PFSK-1 (cell line): ENCODE measurements at regions not wholly inside any gene's neighbourhood (a gene's known extent, or its start where the extent isn't known, plus 50 kb on each side); places are given as distances from the start of the nearest gene placed in this dataset.

Source experiments
- POLR2AphosphoS5 ChIP-seq: IDR thresholded peaks from 2 replicates; pipeline ENCODE4 v1.6.1; 2012; ENCODE audit warnings: low read depth, mild to moderate bottlenecking, control low read depth, low read length, moderate library complexity
- SIN3A ChIP-seq: IDR thresholded peaks from 2 replicates; pipeline ENCODE4 v1.6.1; 2012; ENCODE audit warnings: mild to moderate bottlenecking, low read length, moderate library complexity, borderline replicate concordance; ENCODE audit not compliant: insufficient read depth

DNA sequence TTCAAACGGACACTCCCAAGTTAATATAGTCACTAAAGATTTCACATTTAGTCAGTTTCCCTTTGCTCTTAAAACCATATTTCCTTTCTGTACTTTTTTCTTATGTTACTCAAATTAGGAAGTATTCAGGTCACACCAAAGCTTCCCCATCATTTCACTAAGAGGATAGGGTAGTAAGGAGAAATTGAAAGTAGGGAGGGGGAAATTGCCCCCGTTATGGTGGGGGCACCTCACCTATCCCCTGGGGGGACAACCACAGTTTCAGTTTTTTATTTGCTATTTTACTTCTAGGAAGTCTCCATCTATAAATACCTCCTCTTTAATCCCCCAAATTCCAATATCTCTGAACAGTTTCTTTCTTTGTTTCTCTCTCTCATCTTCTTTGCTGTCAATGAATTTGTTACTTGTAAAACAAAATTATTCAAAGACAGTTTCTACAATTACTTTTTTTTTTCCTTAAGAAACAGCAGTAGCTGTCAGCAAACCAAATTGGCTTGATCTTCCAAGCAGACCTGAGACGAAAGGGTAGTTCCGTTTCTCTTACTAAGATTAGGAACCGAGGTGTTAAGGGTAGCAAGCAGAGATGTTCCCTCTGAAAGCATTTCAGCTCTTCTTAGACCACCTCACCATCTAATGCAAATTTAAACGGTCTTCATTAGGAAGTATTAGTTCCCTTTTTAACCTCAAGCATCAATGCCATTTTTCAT lies 160.2 kb upstream of the KLF3 start:
- TF ChIP-seq SIN3A: no peak
- TF ChIP-seq POLR2AphosphoS5: no peak
